ENCODE measurements at regions not wholly inside any gene's neighbourhood (a gene's known extent, or its start where the extent isn't known, plus 50 kb on each side); places are given as distances from the start of the nearest gene placed in this dataset.

GRCh38 chr6:113103634-113104361, 753.3 kb upstream of the MARCKS start:
- 67 to 79% methylated on average over 4 of the region's 4 CpGs for WGBS, 2 donors
- no peaks in the 10 kb centered on the region for H3K36me3 ChIP-seq
- ATAC-seq (no peak), DNase-seq (no peak)
- no peak for TF ChIP-seq CTCF (IDR thresholded peaks at IDR 0.05)
- intact Hi-C loops (cut with DNase I): loop anchor here in 1 of 10 donors (2.0 kb wide), 1 partner anchor 33 kb away; no protein-coding TSS in a partner anchor
- H3K27me3 ChIP-seq: no peaks in the 10 kb centered on the region
- peaks cover 0 to 9% (median 0%) of the 10 kb centered on the region in 11 donors for H3K9me3 ChIP-seq
- peak overlapping the region in 3 of 10 donors; percentile 5 to 28 (median 11) for H3K27ac ChIP-seq
- H3K4me1 ChIP-seq: peaks cover 0 to 19% (median 4%) of the 10 kb centered on the region in 9 donors
- H3K4me3 ChIP-seq: no peak overlapping the region

- Histone ChIP-seq H3K9me3 (peaks cover 0 to 15% (median 0%) of the 10 kb centered on the region in 11 donors), H3K36me3 (no peaks in the 10 kb centered on the region), H3K27me3 (no peaks in the 10 kb centered on the region), H3K4me1 (peaks cover 0 to 19% (median 4%) of the 10 kb centered on the region in 9 donors), H3K27ac (no peak overlapping the region), H3K4me3 (no peak overlapping the region)
- TF ChIP-seq CTCF (IDR thresholded peaks at IDR 0.05): no peak
- 72 to 73% methylated on average over 4 of the region's 4 CpGs for WGBS, 2 donors
- DNase-seq (no peak), ATAC-seq (no peak)
- intact Hi-C loops (cut with DNase I): no loop called here
Observed at GRCh38 chr6:113104541-113104940, 752.6 kb upstream of the MARCKS start.

GRCh38 chr6:113104951-113105350, 752.2 kb upstream of the MARCKS start:
- ATAC-seq: no peak
- Histone ChIP-seq H3K36me3 (no peaks in the 10 kb centered on the region), H3K4me3 (no peak overlapping the region), H3K27ac (no peak overlapping the region), H3K27me3 (no peaks in the 10 kb centered on the region), H3K9me3 (peaks cover 0 to 15% (median 0%) of the 10 kb centered on the region in 11 donors), H3K4me1 (peaks cover 0 to 19% (median 4%) of the 10 kb centered on the region in 9 donors)
- DNase-seq: no peak
- intact Hi-C loops (cut with DNase I): no loop called here
- 88 to 95% methylated on average over 3 of the region's 3 CpGs for WGBS, 2 donors
- no peak for TF ChIP-seq CTCF (IDR thresholded peaks at IDR 0.05)

- peaks cover 0 to 15% (median 0%) of the 10 kb centered on the region in 11 donors for H3K9me3 ChIP-seq
- H3K27me3 ChIP-seq: no peaks in the 10 kb centered on the region
- ATAC-seq (no peak), DNase-seq (no peak)
- H3K36me3 ChIP-seq: no peaks in the 10 kb centered on the region
- no peak for TF ChIP-seq CTCF (IDR thresholded peaks at IDR 0.05)
- no peaks in the 10 kb centered on the region for H3K4me1 ChIP-seq
- 87 to 94% methylated on average over 1 of the region's 1 CpG for WGBS, 2 donors
- intact Hi-C loops (cut with DNase I): no loop called here
- no peak overlapping the region for H3K4me3 ChIP-seq
- H3K27ac ChIP-seq: no peak overlapping the region
Observed at GRCh38 chr6:113110211-113110610, 746.9 kb upstream of the MARCKS start.
